Stimulated activated CD4-positive, alpha-beta T cell treated with anti-CD3 and anti-CD28 coated beads, TNF-alpha, amount 100 ng/mL, for 48 hours (primary cell): ENCODE measurements at regions not wholly inside any gene's neighbourhood (a gene's known extent, or its start where the extent isn't known, plus 50 kb on each side); places are given as distances from the start of the nearest gene placed in this dataset.

ENCODE experiments used
- DNase-seq, 3 donors: peaks; one replicate each; pipeline ENCODE4 v3.0.0-alpha.2; 2020; ENCODE audit warnings: low read depth in 3 of 3

DNA sequence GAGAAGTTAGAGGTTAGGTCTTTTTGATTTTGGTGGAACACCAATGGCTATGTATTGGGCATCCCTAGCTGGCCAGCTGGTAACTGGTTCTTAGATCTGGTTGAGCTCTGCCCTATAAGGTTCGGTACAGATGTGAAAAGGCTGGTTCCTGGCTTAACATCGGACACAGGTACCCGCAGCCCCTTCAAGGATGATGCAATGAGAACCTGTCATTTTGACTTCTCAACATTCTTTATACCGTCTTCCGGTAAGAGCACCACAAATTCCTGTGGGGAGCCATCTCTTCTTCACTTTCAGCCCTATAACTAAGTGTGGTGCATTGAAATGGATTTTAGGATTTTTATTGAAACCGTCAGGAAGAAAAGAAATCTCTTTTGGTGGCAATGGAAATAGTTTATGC, 222.8 kb downstream of the ADAMTS9 start:
- DNase-seq: no peak

GRCh38 chr3:64463981-64464380, 223.8 kb downstream of the ADAMTS9 start:
- no peak for DNase-seq

DNA sequence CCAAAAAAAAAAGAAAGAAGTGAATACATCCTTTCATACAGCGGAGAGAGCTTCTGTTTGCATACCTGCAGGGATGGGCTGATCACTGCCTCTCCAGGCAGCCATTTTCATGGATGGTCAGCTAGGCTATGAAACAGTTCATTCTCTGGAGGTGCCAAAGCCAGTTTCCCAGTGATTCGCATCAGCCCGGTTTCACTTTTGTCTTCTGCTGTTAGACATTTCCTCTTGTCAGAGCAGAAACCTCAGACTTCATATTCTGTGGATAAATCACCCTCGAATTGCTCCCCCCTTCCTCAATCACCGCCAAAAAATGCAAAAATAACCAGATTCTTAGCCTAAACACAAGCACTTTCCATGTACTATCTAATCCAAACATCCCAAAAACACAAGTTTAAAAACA, 225.6 kb downstream of the ADAMTS9 start:
- DNase-seq: no peak

- DNase-seq: no peak
These were observed 226.9 kb downstream of the ADAMTS9 start for GRCh38 chr3:64460877-64461276.

- DNase-seq: no peak
These were observed 227.6 kb downstream of the ADAMTS9 start for GRCh38 chr3:64460141-64460730.

GRCh38 chr3:64459711-64460110, 228.1 kb downstream of the ADAMTS9 start:
- no peak for DNase-seq

- no peak for DNase-seq
These were observed 230.0 kb downstream of the ADAMTS9 start for GRCh38 chr3:64457811-64458210.

- DNase-seq: no peak
These were observed 231.1 kb downstream of the ADAMTS9 start for GRCh38 chr3:64456674-64457073.

DNA sequence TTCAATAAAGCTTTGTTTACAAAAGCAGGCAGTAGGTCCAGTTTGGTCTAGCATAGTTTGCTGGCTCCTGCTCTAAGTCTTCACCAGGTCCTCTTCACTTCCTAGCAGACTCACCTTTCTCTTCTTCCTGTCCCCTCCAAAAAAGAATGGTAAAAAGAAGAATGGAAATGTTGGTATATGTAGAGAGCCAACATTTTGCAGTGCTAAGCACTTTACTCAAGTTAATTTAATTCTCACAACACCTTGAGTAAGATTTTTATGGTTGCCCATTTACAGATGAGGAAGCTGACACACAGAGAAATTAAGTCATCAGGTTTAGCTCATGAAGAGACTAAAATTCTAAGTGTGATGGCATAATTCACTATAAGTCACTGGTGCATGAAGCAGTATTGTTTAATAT, 230.1 kb upstream of the PRICKLE2 start:
- no peak for DNase-seq

DNA sequence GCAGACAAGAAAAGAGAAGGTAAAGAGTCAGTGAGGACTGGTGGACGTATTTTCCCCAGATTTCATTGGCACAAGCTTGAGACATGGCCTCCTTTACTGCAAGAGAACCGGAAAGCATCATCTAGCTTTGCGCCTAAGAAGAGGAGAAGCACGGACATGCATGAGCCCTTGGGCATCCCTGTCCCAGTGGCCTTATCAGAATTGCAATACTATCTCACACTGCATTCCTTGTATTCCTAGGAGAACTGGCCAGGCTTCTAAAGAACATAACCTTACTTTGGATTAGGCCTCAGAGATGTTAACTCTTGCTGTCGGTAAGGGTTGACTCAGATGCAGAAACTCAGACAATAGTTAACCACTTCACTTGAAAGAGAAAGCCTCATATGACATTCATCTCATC, 229.5 kb upstream of the PRICKLE2 start:
- no peak for DNase-seq

DNA sequence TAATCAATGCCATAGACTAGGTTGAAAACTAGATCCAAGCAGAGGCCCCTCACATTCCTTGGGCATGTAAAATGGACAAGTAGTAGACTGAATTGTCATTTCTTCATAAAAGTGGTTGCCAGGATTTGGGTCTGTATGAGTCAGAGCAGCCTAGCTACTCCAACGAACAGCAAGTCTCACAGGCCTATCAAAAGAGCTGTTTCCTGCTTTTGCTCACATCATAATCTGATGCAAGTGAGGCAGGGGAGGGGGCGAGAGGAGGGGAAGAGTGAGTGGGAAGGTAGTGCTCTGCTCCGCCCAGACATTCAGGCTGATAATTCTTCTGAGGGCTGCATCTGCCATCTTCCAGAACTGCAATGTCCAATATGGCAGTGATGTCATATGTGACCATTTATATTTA, 228.9 kb upstream of the PRICKLE2 start:
- no peak for DNase-seq

- DNase-seq: no peak
These were observed 226.2 kb upstream of the PRICKLE2 start for GRCh38 chr3:64451283-64452012.

GRCh38 chr3:64450396-64450956, 225.2 kb upstream of the PRICKLE2 start:
- no peak for DNase-seq

GRCh38 chr3:64449026-64449425, 223.8 kb upstream of the PRICKLE2 start:
- no peak for DNase-seq

DNA sequence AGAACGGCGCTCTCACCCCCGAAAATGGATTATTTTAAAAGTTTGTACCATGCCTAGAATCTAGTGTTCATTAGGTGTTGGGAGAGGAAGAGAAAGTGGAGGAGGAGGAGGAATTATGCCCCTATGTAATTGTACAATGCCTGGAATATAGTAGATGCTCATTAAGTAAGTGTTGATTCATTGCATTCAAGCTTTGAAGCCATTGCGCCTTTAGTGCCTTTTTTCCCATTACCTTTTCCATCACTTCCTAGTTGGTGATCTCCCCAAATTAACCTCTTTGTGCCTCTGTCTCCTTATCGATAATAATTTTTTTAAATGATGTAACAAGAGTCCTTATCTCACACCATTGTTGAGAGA, 220.7 kb upstream of the PRICKLE2 start:
- DNase-seq: no peak

- no peak for DNase-seq
These were observed 220.1 kb upstream of the PRICKLE2 start for GRCh38 chr3:64445109-64445943.

GRCh38 chr3:64444490-64445108, 219.3 kb upstream of the PRICKLE2 start:
- no peak for DNase-seq

- DNase-seq: no peak
These were observed 218.5 kb upstream of the PRICKLE2 start for GRCh38 chr3:64443546-64444381.

- DNase-seq: no peak
These were observed 216.6 kb upstream of the PRICKLE2 start for GRCh38 chr3:64441861-64442260.

DNA sequence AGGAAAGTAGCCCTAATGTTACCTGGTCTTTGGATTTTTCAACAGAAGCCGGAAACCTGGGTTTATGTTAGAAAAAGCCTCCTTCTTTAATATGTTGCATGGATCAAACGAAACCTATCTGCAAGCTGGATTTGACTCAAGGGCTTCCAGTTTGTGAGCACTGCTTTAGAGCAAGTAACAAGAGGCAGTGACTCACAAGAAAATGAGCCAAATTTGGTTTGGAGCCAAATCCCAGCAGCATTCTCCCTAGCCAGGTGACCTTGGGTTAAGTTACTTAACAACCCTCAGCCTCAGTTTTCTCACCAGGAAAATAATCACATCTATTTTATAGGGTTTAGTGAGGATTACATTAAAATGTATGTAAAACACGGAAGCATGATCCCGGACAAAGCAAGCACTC, 215.2 kb upstream of the PRICKLE2 start:
- DNase-seq: no peak

DNA sequence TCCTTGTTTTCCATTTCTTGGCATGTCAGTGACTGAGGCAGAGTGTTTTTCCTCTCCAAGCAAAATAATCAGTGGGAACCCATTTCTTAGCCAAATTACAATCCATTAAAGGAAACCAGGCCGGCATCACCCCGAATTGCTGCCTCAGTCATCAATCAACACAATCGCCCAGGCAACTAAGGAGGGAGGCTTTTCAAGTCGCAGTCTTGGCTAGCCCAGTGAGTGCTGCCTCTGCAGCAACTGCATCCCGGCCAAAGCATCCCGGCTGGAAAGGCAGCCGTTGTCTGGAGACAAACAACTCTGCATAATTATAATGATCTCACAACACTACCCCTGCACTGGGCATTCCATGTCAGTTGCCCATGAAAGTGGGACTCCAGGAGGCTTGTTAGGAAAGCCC, 213.5 kb upstream of the PRICKLE2 start:
- DNase-seq: no peak
